ENCODE measurements at regions not wholly inside any gene's neighbourhood (a gene's known extent, or its start where the extent isn't known, plus 50 kb on each side); places are given as distances from the start of the nearest gene placed in this dataset.

DNA sequence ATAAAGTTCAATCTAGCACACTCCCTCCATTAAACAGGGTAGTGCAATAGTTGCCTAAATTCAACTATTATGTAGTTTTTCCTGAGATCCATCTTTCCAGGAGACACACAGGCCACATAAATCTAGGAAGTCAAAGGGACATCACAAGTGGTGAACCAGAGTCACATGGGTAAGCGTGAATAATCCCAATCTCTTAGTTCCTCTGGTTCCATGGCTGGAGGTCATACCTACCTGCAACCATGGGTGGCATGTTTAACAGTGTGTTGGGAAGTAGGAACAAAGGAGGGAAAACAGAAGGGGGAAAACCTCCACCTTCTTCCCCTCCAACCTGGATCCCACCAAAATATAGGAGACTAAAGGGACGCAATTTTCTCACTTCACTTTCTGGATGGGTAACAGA, 2651.6 kb downstream of the ARAP2 start:
- no peak overlapping the region for H2AK5ac ChIP-seq (ENCODE audit: low read depth, low read length)
- H2BK5ac ChIP-seq (ENCODE audit: low read depth, low read length), result no peak overlapping the region
- H3K4ac ChIP-seq (replicated peaks; ENCODE audit: insufficient read length, low read depth, low read length), result no peak overlapping the region
- H3K9ac ChIP-seq (replicated peaks in 1 of 4; ENCODE audit: extremely low read depth in 1 of 4, low read depth in 3 of 4, low read length in 3 of 4), result no peak overlapping the region
- H3K4me2 ChIP-seq (ENCODE audit: insufficient read depth in 1 of 2, low read depth in 2 of 2, low read length in 2 of 2), result no peak overlapping the region
- no peak overlapping the region for H2AFZ ChIP-seq (ENCODE audit: low read length)
- H3K36me3 ChIP-seq (ENCODE audit: control insufficient read depth in 2 of 4, insufficient read depth in 4 of 4, low read length in 3 of 4), result peaks cover 0 to 2% (median 0%) of the 10 kb centered on the region in 4 experiments; a peak in 1 of 8 replicates
- no peak overlapping the region for H4K5ac ChIP-seq (ENCODE audit: insufficient read length, low read depth, low read length)
- H4K8ac ChIP-seq (ENCODE audit: extremely low read depth, insufficient read depth, low read length), result no peak overlapping the region
- 87% methylated on average over 2 of the region's 2 CpGs; no CpG with 5 or more reads in 1 of the 2 experiments for WGBS, 2 experiments (ENCODE audit: extremely low coverage in 1 of 2, insufficient coverage in 1 of 2, insufficient read length in 1 of 2, insufficient replicate concordance in 2 of 2, low coverage in 1 of 2, low lambda C conversion rate in 2 of 2, missing lambda C conversion rate in 1 of 2)
- no peak overlapping the region for H2BK20ac ChIP-seq (ENCODE audit: low read length)
- ChIA-PET CTCF (ENCODE audit: partially characterized antibody) (no interaction called here), POLR2A (ENCODE audit: partially characterized antibody) (no interaction called here)
- H3K4me3 ChIP-seq (ENCODE audit: extremely low read depth in 1 of 4, insufficient read depth in 2 of 4, low read depth in 3 of 4, low read length in 4 of 4), result no peak overlapping the region
- no peak overlapping the region for H3K18ac ChIP-seq (ENCODE audit: extremely low read depth, low read length)
- no peak for FAIRE-seq
- H4K20me1 ChIP-seq (replicated peaks in 1 of 2; ENCODE audit: control insufficient read depth in 1 of 2, insufficient read depth in 2 of 2, low read length in 2 of 2), result no peaks in the 10 kb centered on the region
- no peaks in the 10 kb centered on the region for H3K79me1 ChIP-seq (ENCODE audit: low read depth, low read length)
- no peaks in the 10 kb centered on the region for H3K23me2 ChIP-seq (ENCODE audit: low read depth, low read length)
- no peak overlapping the region for H3K23ac ChIP-seq (ENCODE audit: insufficient read length)
- H3K79me2 ChIP-seq (ENCODE audit: control insufficient read depth in 1 of 2, insufficient read depth in 2 of 2, low read length in 2 of 2), result no peaks in the 10 kb centered on the region
- DNase-seq (ENCODE audit: low read depth in 1 of 2, low spot score in 2 of 2), result no peak
- no peak overlapping the region for H3K56ac ChIP-seq (replicated peaks; ENCODE audit: insufficient read length, low read depth, low read length)
- peaks cover 49 to 55% of the 10 kb centered on the region in 2 experiments for H3K9me3 ChIP-seq (ENCODE audit: insufficient read depth in 2 of 2, low read depth in 1 of 2, low read length in 1 of 2)
- no peak overlapping the region for H3K27ac ChIP-seq (ENCODE audit: low read depth, low read length)
- no peak overlapping the region for H2BK15ac ChIP-seq (ENCODE audit: low read length)
- no peak overlapping the region for H3K14ac ChIP-seq (ENCODE audit: insufficient read length)
- no peaks in the 10 kb centered on the region for H3K27me3 ChIP-seq (replicated peaks in 1 of 4; ENCODE audit: control insufficient read depth in 3 of 4, extremely low read depth in 1 of 4, insufficient read depth in 3 of 4, low read length in 3 of 4)
- no peak overlapping the region for H4K91ac ChIP-seq (replicated peaks; ENCODE audit: insufficient read length, low read length)
- H2BK12ac ChIP-seq (ENCODE audit: low read depth, low read length), result no peak overlapping the region
- H2BK120ac ChIP-seq (replicated peaks; ENCODE audit: low read depth, low read length), result no peak overlapping the region
- H3K4me1 ChIP-seq (replicated peaks in 1 of 4; ENCODE audit: control insufficient read depth in 3 of 4, insufficient read depth in 4 of 4, low read length in 3 of 4), result no peaks in the 10 kb centered on the region
- TF ChIP-seq EGR1 (IDR thresholded peaks at IDR 0.05; ENCODE audit: borderline replicate concordance, low read depth, low read length) (no peak), CTBP2 (IDR thresholded peaks at IDR 0.05; ENCODE audit: borderline replicate concordance, insufficient read depth, insufficient read length, low read length) (no peak), SIN3A (conservative IDR thresholded peaks at IDR 0.05 in 1 of 2, IDR thresholded peaks at IDR 0.05 in 1 of 2; ENCODE audit: low read depth in 1 of 2, low read length in 2 of 2) (no peak), EP300 (IDR thresholded peaks at IDR 0.05; ENCODE audit: borderline replicate concordance in 1 of 2, low read depth in 2 of 2, low read length in 2 of 2) (no peak), HDAC2 (IDR thresholded peaks at IDR 0.05; ENCODE audit: borderline replicate concordance in 1 of 2, low read depth in 2 of 2, low read length in 2 of 2) (no peak), TAF7 (optimal IDR thresholded peaks at IDR 0.05; ENCODE audit: borderline replicate concordance, low read depth, low read length) (no peak), TAF1 (IDR thresholded peaks at IDR 0.05; ENCODE audit: low read depth, low read length) (no peak), RAD21 (IDR thresholded peaks at IDR 0.05 in 1 of 2, conservative IDR thresholded peaks at IDR 0.05 in 1 of 2; ENCODE audit: low read depth in 2 of 2, low read length in 2 of 2) (no peak), CHD1 (IDR thresholded peaks at IDR 0.05; ENCODE audit: low read depth, low read length) (no peak)
- TF ChIP-seq, protein P1, sequence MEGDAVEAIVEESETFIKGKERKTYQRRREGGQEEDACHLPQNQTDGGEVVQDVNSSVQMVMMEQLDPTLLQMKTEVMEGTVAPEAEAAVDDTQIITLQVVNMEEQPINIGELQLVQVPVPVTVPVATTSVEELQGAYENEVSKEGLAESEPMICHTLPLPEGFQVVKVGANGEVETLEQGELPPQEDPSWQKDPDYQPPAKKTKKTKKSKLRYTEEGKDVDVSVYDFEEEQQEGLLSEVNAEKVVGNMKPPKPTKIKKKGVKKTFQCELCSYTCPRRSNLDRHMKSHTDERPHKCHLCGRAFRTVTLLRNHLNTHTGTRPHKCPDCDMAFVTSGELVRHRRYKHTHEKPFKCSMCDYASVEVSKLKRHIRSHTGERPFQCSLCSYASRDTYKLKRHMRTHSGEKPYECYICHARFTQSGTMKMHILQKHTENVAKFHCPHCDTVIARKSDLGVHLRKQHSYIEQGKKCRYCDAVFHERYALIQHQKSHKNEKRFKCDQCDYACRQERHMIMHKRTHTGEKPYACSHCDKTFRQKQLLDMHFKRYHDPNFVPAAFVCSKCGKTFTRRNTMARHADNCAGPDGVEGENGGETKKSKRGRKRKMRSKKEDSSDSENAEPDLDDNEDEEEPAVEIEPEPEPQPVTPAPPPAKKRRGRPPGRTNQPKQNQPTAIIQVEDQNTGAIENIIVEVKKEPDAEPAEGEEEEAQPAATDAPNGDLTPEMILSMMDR (IDR thresholded peaks at IDR 0.05; ENCODE audit: control extremely low read depth in 1 of 3, insufficient read depth in 1 of 3, low read depth in 1 of 3, low read length in 3 of 3), result no peak
